NCI-H748 treated with DMSO at 0.1 percent for 48 hours (cell line): ENCODE measurements at regions not wholly inside any gene's neighbourhood (a gene's known extent, or its start where the extent isn't known, plus 50 kb on each side); places are given as distances from the start of the nearest gene placed in this dataset.
"Not testable (repeated sequence)": the region's sequence is repeated elsewhere in the genome, so short reads cannot be mapped to it uniquely, and the experiment has no call there.

Source experiments
- DNase-seq: peaks from one replicate; lab custom pipeline; 2025; lab: John Stamatoyannopoulos, UW

DNA sequence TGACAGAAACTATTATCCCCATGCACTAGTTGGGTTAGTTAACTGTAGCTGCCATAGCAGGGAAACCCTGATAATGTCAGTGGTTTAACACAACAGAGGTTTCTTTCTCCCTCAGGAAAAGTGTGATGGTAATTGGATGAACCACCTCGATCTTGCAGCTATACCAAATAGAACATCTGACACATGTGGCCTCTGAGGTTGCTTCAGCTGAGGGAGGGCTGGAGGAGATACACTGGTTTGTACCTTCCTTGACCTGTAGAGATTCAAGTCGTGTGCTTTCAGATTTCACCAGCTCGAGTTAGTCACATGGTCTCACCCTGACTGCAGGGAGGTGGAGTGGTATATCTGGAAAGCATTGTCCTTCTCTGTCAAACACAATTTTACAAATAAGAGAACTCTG lies 147.2 kb upstream of the SFRP2 start:
- no peak for DNase-seq

DNA sequence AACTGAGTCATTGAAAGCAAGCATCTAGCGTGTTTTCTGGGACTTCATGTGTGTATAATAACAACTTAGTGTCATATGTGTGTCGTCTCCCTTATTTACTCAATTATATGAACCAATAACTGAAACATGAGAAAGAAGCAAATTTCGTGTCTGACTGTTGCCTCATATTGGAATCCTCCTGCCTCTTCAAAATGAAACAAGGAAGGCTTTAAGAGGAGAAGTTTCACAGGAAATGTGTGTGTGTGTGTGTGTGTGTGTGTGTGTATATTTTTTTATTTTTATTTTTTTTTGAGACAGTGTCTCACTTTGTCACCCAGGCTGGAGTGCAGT lies 145.8 kb upstream of the SFRP2 start:
- no peak for DNase-seq

DNA sequence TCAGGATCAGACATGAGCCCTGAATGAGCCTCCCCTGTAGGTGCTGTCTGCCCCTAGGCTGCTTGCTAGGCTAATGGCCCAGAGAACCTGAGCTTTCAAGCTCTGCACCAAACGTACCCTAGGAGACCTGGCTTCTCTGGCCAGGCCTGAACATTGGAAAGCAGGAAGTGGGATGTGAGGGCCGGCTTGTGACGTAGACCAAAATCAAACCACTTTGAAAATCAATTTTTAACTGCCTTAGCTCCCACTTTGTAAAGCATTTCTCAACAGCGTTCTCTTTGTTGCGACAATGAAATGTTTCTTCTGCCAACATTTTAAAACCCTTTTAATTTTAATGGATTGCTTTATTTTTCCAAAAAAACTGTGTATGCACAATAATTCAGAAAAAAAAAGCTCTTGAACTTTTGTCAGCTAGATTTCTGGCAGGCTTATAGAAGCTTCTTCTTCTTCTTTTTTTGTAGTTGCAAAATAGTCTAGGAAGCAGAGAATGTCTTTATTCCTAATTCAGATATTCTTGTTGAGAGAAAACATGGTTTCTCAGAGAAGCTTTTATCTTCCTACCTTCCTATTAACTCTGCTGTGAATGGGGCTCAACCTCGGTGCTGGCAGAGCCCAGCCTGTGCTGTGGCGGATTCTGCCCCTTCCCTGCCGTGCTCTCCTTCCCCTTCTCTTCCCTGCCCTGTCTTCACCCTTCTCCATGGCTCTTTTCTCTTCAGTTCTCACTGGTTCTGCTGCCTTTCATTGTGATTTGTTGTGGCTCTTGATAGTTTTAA lies 145.2 kb upstream of the SFRP2 start:
- no peak for DNase-seq

DNA sequence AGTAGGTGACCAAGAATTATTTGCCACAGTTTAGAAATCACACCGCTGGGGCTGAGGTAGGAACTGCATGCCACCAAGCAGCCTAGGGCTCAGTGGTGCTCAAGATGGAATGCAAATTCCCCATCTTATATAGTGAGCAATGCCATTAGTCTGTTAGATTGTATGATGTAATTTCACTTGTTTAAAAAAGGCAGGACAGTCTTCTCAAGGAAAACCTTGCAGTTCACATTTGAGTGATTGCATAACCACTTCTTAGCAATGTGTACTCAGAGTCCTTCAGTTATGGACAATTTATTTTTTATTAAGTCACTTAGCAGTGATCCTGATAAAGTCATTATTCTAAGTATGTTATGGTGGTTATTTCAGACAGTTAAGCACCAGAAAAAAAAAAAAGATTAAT lies 142.9 kb upstream of the SFRP2 start:
- DNase-seq = no peak

DNA sequence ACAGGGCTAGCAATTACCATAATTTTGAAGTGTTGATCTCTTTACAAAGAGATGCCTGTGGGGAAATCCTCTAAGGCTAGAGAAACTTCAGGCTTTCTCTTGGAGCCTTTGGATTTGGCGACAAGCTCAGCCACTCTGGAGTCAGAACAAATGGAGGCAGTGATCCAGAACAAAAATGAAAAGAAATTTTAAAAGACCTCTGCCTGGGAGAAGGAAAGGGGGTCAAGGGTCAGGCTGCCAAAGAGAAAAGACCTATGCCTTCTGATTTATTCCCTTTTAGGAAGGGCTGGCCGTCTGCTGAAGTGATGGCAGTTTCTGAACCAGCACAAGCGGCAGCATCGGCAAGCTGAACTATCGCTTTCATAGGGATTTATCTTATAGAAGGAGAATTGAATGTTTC lies 140.8 kb upstream of the SFRP2 start:
- DNase-seq = no peak

DNA sequence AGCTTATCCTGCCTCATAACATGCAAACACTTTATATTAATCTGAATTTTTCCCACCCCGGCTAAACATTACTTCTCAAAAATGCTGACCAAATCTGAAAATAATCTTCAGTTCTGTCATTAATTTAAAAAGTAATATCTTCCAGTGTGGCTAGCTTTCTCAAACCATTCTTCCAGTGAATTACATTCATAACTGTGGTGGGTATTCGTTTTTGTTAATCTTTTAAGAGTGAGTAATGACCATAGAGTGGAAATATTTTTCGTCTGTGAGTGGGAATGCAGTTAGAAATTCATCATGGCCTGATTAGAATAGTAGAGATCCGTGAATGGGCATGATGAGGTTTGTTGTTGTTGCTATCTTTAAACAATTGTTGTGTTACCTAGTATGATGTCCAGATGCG lies 138.6 kb upstream of the SFRP2 start:
- DNase-seq = no peak

DNA sequence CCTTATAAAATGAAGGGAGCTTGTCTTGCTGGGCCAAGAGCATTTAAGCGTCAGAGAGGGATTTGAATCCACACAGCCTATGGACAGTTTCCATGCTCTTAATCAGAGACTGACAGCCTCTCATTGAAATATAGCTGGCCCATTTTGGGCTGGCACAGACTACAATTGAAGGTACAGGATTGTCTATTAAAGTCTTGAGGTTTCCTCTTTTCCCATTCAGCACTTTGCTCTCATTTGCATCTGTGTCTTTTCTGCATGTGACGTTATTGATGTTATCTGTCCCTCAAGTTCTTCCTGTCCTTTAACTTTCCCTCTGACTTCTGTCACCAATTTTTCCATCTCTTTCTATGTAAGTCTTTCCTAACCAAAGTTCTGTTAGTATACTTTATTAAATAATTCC lies 133.3 kb upstream of the SFRP2 start:
- no peak for DNase-seq

DNA sequence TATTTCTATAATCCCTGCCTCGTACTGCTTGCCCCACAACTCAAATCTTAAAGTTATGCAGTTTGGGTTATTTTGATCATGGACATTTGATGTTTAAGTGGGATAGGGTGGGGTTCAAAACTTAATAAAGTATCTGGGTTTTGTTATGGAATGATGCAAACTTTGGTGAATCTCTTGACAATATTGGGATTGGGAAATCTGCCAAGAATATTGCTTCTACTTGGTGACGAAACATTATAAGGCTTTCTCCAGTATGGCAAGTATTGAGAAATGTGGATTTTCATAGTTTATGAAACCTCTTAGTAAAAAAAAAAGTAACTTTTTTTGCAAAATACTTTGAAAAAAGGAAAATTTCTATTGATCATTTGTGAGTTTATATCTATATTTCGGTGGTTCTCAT lies 130.8 kb upstream of the SFRP2 start:
- DNase-seq = no peak

DNA sequence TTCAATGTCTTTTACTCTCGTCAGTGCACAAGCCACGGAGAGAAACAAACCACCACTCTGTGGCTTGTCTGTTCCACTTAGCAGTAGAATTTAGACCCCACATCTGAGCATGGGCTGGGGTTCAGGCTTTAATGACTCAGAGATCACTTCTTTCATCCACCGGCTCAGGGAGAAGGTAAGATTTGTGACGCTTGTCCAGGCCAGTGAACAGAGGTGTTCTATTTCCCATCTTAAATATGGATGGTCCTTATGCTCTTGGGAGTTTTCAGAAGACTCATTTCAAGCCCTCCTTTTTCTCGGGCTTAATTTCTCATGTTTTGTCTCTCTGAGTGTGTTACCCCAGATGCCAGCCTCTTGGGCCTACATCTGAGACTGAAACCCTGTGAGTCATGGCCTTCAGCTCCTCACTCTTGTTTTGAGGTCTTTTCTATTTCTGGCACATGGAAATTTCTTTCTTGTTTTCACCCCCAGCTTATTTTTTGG lies 127.4 kb upstream of the SFRP2 start:
- no peak for DNase-seq

DNA sequence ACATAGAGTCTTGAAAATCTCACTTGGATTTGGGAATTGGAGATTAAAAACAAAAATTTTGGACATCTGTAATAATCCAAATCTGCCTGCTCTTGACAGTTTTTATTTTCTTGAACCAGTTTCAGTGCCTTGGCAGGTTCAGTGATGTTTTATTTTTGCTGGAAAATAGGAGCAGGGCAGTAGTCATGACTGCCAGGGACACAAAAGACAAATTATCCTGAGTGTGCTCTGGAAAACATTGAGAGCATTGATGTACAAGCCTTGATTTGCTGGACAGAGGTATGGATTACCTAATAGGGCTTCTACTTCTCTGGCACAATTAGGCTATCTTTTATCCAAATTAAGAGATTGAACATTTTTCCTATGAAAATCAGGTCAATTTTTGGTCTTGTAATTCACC lies 123.4 kb upstream of the SFRP2 start:
- DNase-seq = no peak

DNA sequence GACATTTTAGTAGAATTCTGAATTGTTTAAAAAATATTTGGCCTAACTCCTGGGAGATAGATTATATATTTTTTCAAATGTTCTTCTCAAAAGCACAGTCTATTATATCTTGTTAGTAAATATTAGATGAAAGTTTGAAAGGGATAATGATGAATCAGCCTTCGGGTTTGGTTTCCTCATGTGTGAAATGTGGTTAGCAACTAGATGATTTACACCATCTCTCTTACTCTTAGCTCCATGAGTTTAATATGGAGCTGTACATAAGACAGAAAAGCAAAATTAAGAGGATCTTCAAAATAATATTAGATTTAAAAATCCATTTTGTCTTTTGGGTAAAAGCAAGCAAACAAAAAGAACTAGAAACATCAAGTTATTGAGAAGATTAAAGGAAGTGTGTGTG lies 120.8 kb upstream of the SFRP2 start:
- no peak for DNase-seq

DNA sequence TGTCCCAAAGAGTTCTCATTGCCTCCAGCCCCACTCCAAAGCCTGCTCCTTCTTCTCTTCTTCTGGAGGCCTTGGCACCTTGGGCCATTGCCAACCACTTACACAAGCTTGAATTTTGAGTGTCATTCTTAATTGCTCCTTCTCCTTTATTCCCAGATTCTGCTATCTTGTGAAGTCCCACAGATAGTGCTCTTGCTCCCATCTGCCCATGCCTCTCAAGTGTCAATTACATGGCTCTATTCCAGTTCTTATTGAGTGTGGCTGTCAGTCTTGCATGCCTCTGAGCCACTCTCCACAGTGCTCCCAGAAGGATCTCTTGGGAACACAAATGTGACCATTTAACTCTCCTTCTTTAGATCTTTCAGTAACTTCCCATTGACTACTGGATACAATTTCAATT lies 117.3 kb upstream of the SFRP2 start:
- DNase-seq = no peak

DNA sequence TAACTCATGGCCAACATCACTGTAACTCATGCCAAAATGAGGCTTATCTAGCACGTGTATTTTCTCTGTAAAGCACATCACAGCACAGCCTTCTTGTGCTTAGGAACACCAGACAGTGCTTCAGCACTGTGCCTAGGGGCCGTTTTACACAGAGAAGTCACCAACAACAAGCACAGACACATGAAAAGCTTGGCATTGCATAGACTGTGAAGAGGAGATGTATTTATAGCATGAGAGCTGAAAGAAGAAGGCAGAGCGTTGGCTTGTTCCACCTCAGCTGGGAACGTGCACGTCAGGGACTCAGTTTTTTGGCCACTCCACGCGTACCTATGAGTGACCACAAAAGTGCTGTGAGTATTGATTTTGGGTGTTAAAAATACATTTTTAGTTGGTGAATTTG lies 116.3 kb upstream of the SFRP2 start:
- no peak for DNase-seq

DNA sequence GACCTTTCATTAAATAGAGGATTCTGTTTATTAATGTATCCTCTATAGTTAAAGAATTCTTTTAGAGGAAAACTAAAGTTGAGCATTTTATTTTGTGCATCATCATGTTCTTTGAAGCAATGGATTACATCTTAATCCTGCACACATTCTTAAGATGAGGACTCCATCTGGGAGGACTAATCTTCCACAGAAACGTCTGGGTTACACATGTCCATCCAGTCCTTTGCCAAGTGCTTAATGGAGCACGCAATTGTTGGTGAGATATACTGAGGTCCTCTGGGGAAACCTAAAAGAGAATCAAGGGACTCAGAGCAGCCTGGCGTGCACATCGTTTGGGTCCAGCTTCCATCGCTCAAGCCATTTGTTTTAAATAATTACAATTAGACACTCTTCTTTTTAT lies 115.1 kb upstream of the SFRP2 start:
- DNase-seq = no peak

DNA sequence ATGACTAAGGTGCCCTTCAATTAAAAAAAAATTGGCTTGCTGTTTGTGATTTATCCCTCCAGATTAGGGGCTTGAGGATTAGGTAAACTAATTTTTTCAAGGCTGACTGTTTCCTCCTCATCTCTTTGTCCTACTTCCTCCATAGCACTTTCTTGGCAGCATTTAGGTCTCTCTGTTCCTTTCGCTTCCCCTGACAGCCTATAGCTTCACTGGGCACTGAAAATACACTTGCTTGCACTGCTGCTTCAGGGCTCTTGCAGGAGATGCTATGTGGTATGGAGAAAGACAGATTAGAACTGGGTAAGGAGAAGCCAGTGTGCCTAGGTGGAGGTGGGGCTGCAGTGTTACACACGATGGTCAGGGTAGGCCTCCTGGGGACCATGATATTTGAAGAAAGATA lies 112.3 kb upstream of the SFRP2 start:
- no peak for DNase-seq

DNA sequence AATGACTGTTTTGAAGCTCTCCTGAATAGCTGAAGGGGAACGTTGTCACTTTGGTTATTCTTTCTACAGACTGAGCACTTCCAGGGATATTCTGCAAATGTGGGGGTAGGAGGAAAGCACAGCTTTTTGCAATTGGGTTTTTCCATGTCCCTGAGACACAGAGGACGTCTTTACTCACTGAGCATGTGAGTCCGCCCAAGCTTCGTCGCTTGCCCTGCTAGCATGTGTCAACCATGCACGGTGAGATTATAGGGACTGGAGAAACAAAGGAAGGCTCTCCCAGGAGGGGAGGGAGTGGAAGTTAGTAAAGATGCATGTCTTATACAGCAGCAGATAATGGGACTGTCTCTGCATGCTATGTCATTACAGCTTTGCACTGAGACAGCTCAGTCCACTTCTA lies 111.5 kb upstream of the SFRP2 start:
- no peak for DNase-seq

DNA sequence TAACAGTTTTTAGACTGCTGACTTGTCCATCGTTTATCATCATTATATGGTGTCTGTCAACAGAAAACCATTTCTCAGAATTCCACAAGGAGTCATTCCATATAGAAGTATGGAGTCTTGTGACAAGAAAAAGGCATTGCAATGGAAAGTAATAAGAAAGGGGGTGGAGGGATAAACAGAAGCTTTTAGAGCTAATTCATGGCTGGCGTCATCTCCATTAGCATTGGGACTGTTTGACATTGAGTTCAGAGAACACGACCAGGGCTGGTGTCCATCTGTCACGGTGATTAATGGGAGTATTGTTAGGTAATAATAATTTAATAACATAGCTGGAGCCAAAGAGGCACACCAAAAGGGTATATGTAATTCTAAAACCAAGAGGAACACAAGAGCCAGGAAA lies 101.9 kb upstream of the SFRP2 start:
- no peak for DNase-seq

DNA sequence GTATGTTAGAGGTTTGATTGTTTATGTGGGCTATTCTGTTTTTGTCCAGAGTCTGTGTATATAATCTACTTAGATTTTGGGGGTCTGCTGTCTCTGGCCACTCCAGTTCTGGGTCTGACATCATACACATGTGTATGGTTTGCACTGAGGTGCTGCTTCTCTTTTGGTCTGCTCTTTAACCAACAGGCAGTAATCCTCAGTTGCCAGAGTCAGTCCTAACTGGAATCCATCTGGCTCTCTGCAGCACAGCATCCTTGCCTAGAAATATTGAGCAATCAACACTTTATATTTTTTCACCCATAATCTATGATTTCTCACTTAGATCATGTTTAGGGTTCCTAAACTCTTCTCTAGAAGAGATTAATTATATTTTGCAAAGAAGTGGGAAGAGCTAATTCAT lies 98.3 kb upstream of the SFRP2 start:
- no peak for DNase-seq

DNA sequence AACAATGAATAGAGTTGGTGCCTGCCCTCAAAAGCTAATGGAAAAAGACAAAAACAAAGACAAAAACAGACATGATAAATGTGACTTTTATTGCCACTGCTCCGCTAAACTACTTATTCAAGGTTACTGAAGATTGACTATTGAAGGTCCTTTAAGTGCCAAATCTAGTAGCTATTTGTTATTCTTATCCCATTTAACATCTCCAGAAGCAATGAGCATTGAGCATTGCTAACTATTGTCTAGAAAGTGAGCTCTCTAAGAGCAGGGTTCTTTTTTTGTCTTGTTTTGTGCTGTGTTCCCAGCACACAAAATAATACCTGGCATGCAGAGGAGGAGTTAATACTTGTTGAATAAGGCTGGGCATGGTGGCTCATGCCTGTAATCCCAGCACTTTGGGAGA lies 95.4 kb upstream of the SFRP2 start:
- DNase-seq = no peak

DNA sequence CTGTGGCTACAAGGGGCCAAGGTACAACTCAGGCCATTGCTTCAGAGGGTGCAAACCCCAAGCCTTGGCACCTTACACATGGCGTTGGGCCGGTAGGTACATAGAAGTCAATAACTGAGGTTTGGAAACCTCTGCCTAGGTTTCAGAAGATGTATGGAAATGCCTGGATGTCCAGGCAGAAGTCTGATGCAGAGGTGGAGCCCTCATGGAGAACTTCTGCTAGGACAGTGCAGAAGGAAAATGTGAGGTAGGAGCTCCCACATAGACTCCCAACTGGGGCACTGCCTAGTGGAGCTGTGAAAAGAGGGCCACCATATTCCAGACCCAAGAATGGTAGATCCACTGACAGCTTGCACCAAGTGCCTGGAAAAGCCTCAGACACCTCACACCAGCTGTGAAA lies 92.1 kb upstream of the SFRP2 start:
- DNase-seq = no peak

DNA sequence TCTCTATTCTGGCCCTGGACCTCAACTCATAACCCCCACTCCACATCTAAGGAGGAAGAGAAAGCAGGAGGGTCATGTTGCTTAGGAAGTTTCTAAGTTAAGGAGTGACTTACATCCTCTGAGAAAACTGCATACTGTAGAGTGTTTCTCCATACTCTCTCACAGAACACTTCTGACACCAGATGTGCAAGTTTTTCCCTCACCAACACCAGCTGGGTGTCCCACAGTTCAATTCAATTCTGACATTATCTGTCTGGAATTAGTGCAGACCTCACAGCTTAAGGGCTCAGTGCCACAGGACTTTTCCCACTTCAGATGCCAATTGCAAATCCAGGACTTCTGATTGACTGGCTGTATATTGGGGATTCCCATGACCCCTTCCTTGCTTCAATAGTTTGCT lies 89.0 kb upstream of the SFRP2 start:
- no peak for DNase-seq

DNA sequence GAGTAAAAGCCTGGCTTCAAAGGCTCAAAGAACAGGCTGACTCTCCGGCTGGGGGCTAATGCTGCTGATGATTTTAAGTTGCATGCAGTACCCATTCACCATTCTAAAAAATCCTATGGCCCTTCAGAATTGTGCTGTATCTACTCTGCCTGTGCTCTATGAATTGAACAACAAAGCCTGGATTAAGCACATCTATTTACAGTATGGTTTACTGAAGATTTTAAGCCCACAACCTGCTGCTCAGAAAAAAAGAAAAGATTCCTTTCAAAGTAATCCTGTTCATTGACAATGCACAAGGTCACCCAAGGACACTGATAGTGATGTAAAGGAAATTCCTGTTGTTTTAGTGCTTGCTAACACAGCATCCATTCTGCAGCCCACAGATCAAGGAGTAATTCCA lies 84.9 kb upstream of the SFRP2 start:
- no peak for DNase-seq

DNA sequence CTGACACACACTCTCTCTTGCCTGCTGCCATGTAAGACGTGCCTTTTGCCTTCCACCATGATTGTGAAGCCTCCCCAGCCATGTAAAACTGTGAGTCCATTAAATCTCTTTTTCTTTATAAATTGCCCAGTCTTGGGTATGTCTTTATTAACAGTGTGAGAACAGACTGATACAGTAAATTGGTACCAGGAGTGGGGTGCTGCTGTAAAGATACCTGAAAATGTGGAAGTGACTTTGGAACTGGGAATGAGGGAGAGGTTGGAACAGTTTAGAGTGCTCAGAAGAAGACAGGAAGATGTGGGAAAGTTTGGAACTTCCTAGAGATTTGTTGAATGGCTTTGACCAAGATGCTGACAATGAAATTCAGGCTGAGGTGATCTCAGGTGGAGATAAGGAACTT lies 77.9 kb upstream of the SFRP2 start:
- DNase-seq = not testable (repeated sequence)

DNA sequence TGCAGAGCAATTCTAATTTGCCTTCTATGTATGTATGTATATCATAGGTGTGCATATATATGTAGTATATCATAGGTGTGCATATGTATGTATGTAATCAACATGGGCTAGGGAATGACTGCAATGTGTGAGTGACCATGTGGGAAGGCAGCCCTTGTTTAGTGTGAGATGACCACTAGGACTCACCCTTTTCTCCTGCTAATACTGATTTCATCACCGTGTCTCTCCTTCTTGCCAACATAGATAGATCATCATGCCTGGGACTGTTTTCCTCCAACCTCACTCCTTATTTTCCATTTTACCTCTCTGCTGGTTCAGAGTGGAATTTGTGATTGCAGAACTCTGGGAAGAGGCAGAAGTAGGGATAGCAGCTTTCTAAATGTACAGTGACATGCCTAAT lies 63.6 kb upstream of the SFRP2 start:
- no peak for DNase-seq
